LNCAP (cell line): ENCODE measurements at regions not wholly inside any gene's neighbourhood (a gene's known extent, or its start where the extent isn't known, plus 50 kb on each side); places are given as distances from the start of the nearest gene placed in this dataset.

Experiments used
- CTCF ChIP-seq: fragments of 450-650 bp; IDR thresholded peaks from 2 replicates; pipeline ENCODE4 v1.5.1; 2017; ENCODE audit warnings: mild to moderate bottlenecking

- no peak for TF ChIP-seq CTCF
Measured at GRCh38 chr2:61690078-61690596, 152.0 kb upstream of the XPO1 start.

GRCh38 chr2:61689568-61689967 lies 151.4 kb upstream of the XPO1 start:
- TF ChIP-seq CTCF = no peak

GRCh38 chr2:61688369-61689334 lies 150.5 kb upstream of the XPO1 start:
- TF ChIP-seq CTCF = no peak

- no peak for TF ChIP-seq CTCF
Measured at GRCh38 chr2:61679096-61679495, 140.9 kb upstream of the XPO1 start.

- no peak for TF ChIP-seq CTCF
Measured at GRCh38 chr2:61677942-61678341, 139.8 kb upstream of the XPO1 start.

GRCh38 chr2:61677306-61677705 lies 139.2 kb upstream of the XPO1 start:
- TF ChIP-seq CTCF = no peak

GRCh38 chr2:61675204-61675603 lies 137.0 kb upstream of the XPO1 start:
- no peak for TF ChIP-seq CTCF
